ENCODE measurements at regions not wholly inside any gene's neighbourhood (a gene's known extent, or its start where the extent isn't known, plus 50 kb on each side); places are given as distances from the start of the nearest gene placed in this dataset.

- DNase-seq (ENCODE audit: low read depth): no peak
- no peak overlapping the region for H3K4me3 ChIP-seq (ENCODE audit: low read length)
- no peak for TF ChIP-seq CTCF (conservative IDR thresholded peaks at IDR 0.05; ENCODE audit: low read length)
Measured at GRCh38 chr13:73681779-73682178, 452.4 kb downstream of the KLF12 start.

- no peak overlapping the region for H3K4me3 ChIP-seq (ENCODE audit: low read length)
- no peak for TF ChIP-seq CTCF (conservative IDR thresholded peaks at IDR 0.05; ENCODE audit: low read length)
Measured at GRCh38 chr13:73681015-73681414, 453.2 kb downstream of the KLF12 start.

GRCh38 chr13:73677048-73677601 is 457.1 kb downstream of the KLF12 start:
- no peak overlapping the region for H3K4me3 ChIP-seq (ENCODE audit: low read length)
- peak; percentile 43 for DNase-seq (ENCODE audit: low read depth)
- no peak for TF ChIP-seq CTCF (conservative IDR thresholded peaks at IDR 0.05; ENCODE audit: low read length)

More at GRCh38 chr13:73681015-73681414, 453.2 kb downstream of the KLF12 start:
- no peak for DNase-seq (ENCODE audit: low read depth)

- no peak overlapping the region for H3K4me3 ChIP-seq (ENCODE audit: low read length)
- no peak for TF ChIP-seq CTCF (conservative IDR thresholded peaks at IDR 0.05; ENCODE audit: low read length)
- DNase-seq (ENCODE audit: low read depth): no peak
Measured at GRCh38 chr13:73676550-73677047, 457.6 kb downstream of the KLF12 start.

GRCh38 chr13:73675821-73676220 is 458.4 kb downstream of the KLF12 start:
- no peak for DNase-seq (ENCODE audit: low read depth)
- TF ChIP-seq CTCF (conservative IDR thresholded peaks at IDR 0.05; ENCODE audit: low read length): no peak
- no peak overlapping the region for H3K4me3 ChIP-seq (ENCODE audit: low read length)

- DNase-seq (ENCODE audit: low read depth): no peak
- TF ChIP-seq CTCF (conservative IDR thresholded peaks at IDR 0.05; ENCODE audit: low read length): no peak
- no peak overlapping the region for H3K4me3 ChIP-seq (ENCODE audit: low read length)
Measured at GRCh38 chr13:73674570-73674969, 459.6 kb downstream of the KLF12 start.

GRCh38 chr13:73673931-73674330 is 460.3 kb downstream of the KLF12 start:
- H3K4me3 ChIP-seq (ENCODE audit: low read length): no peak overlapping the region
- TF ChIP-seq CTCF (conservative IDR thresholded peaks at IDR 0.05; ENCODE audit: low read length): no peak
- DNase-seq (ENCODE audit: low read depth): no peak

All from AG10803 (cell line).